Adrenal gland (tissue), 9 donors: ENCODE measurements at regions not wholly inside any gene's neighbourhood (a gene's known extent, or its start where the extent isn't known, plus 50 kb on each side); places are given as distances from the start of the nearest gene placed in this dataset.

ENCODE experiments used
- DNase-seq, 7 donors: peaks; one replicate each; pipeline ENCODE4 v3.0.0-alpha.2; 2019 to 2020
- H3K27ac ChIP-seq, 5 donors: fragments of 200-600 bp; sonication (generic) in 4 of 5; 1 replicate in 3 of 5; 2 replicates in 2 of 5; pipeline versions ENCODE4 v1.5.1 to v1.8.0; 2016 to 2020; ENCODE audit warnings: mild to moderate bottlenecking in 1 of 5
- H3K27me3 ChIP-seq: fragments of 200-600 bp; 2 replicates; pipeline ENCODE4 v1.8.0; 2021
- H3K36me3 ChIP-seq, 2 donors: fragments of 200-600 bp; replicated peaks in 1 of 2; 1 replicate in 1 of 2; 2 replicates in 1 of 2; pipeline versions ENCODE4 v1.5.1 to v1.8.0; 2018 to 2022
- H3K4me1 ChIP-seq, 2 donors: fragments of 200-600 bp; replicated peaks in 1 of 2; 1 replicate in 1 of 2; 2 replicates in 1 of 2; pipeline versions ENCODE4 v1.5.1 to v1.8.0; 2018 to 2021
- H3K4me3 ChIP-seq, 4 donors: fragments of 200-600 bp; sonication (generic) in 3 of 4; one replicate each; pipeline ENCODE4 v1.5.1; 2016 to 2018
- H3K9me3 ChIP-seq, 3 donors: fragments of 200-600 bp; sonication (generic) in 1 of 3; replicated peaks in 1 of 3; 1 replicate in 2 of 3; 2 replicates in 1 of 3; pipeline versions ENCODE4 v1.5.1 to v1.8.0; 2016 to 2021
- POLR2A ChIP-seq, 2 donors: fragments of 450-650 bp; IDR thresholded peaks; one replicate each; pipeline ENCODE4 v1.6.1; 2017; ENCODE audit warnings: antibody characterized with exemption in 2 of 2, mild to moderate bottlenecking in 2 of 2, moderate library complexity in 1 of 2
- WGBS, 4 donors: extraction: QIAGEN DNeasy Blood & Tissue Kit in 2 of 4; methylation state at CpG; one replicate each; pipeline versions ENCODE4 v1.1.5 to v1.1.7; 2013 to 2017; 5-methylcytosine and 5-hydroxymethylcytosine counted together
- intact Hi-C, 2 donors: fragments of 100-400 bp; cut with DNase I; formaldehyde crosslinking; loops; one replicate each; pipeline versions ENCODE4 v1.14.1 to v1.15.0; 2022 to 2023
- TF ChIP-seq, protein P1 (sequence below), 6 experiments: fragments of 450-650 bp in 4 of 6; fragments of 200-600 bp in 2 of 6; sonication (generic) in 1 of 6; IDR thresholded peaks; 1 replicate in 5 of 6; 2 replicates in 1 of 6; pipeline versions ENCODE4 v1.5.1 to v1.8.0; 2016 to 2021; ENCODE audit warnings: antibody characterized with exemption in 6 of 6, mild to moderate bottlenecking in 2 of 6, moderate library complexity in 1 of 6
- donor health status: healthy with polysubstance abuse.
- donor health status: Bipolar disorder and iron deficiency.
- donor health status: DM: yes; HTN: yes; CAD: no.
- donor health status: DM: no; HTN: no; CAD: no.
- donor health status: DM: no; HTN: no; CAD: no.

DNA sequence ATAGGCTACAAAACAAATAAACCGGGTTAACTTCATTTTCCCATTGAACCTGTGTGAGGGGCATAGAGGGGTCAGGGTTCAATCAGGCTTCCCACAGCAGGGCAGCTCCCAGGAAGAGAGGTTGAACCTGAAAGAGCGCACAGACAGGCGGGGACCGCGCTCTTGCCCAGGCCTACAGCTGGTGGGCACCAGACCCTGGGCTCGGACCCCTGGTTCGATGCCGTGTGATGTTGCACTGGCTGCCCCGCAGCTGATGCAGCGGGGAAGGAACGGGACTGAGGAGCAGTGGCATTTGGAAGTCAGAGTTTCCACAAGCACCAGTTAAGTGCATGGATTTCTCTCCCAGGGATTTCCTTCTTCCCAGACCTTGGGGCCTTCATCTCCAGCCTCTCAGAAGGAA lies 72.6 kb upstream of the INSIG1 start:
- intact Hi-C loops, result no loop called here
- Histone ChIP-seq H3K4me1 (no peaks in the 10 kb centered on the region), H3K27ac (no peak overlapping the region), H3K4me3 (no peak overlapping the region), H3K27me3 (peaks cover 12% of the 10 kb centered on the region), H3K36me3 (no peaks in the 10 kb centered on the region), H3K9me3 (no peaks in the 10 kb centered on the region)
- TF ChIP-seq, protein P1, sequence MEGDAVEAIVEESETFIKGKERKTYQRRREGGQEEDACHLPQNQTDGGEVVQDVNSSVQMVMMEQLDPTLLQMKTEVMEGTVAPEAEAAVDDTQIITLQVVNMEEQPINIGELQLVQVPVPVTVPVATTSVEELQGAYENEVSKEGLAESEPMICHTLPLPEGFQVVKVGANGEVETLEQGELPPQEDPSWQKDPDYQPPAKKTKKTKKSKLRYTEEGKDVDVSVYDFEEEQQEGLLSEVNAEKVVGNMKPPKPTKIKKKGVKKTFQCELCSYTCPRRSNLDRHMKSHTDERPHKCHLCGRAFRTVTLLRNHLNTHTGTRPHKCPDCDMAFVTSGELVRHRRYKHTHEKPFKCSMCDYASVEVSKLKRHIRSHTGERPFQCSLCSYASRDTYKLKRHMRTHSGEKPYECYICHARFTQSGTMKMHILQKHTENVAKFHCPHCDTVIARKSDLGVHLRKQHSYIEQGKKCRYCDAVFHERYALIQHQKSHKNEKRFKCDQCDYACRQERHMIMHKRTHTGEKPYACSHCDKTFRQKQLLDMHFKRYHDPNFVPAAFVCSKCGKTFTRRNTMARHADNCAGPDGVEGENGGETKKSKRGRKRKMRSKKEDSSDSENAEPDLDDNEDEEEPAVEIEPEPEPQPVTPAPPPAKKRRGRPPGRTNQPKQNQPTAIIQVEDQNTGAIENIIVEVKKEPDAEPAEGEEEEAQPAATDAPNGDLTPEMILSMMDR (IDR thresholded peaks at IDR 0.05), result no peak
- no peak for TF ChIP-seq POLR2A (IDR thresholded peaks at IDR 0.05)
- no peak for DNase-seq
- WGBS, 4 donors, result 83 to 85% (median 85%) methylated on average over 10 to 11 of the region's 11 CpGs

DNA sequence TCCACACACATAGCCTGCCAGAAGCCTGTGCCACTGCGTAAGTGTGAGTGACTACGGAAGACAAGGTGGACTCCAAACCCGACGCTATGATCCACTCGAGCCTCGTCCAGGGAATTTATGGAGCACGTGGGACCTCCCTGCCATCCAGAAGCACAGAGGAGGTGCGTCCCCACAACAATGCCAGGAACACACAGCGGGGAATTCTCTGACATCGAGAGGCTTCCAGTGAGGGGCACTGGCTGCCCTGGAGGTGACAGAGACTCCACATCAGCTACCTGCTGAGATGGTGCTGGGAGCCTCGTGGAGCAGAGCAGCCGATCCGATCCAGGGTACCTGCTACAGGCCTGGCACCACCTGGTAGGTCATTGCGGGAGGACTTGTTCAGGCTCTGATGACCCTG lies 72.2 kb upstream of the INSIG1 start:
- no peaks in the 10 kb centered on the region for H3K4me1 ChIP-seq
- no peak for DNase-seq
- H3K27ac ChIP-seq, result no peak overlapping the region
- H3K27me3 ChIP-seq, result peaks cover 12% of the 10 kb centered on the region
- no peaks in the 10 kb centered on the region for H3K36me3 ChIP-seq
- H3K9me3 ChIP-seq, result no peaks in the 10 kb centered on the region
- no peak overlapping the region for H3K4me3 ChIP-seq
- TF ChIP-seq, protein P1 (IDR thresholded peaks at IDR 0.05), result no peak
- no peak for TF ChIP-seq POLR2A (IDR thresholded peaks at IDR 0.05)
- intact Hi-C loops, result no loop called here
- 87 to 93% (median 90%) methylated on average over 13 to 14 of the region's 14 CpGs for WGBS, 4 donors

DNA sequence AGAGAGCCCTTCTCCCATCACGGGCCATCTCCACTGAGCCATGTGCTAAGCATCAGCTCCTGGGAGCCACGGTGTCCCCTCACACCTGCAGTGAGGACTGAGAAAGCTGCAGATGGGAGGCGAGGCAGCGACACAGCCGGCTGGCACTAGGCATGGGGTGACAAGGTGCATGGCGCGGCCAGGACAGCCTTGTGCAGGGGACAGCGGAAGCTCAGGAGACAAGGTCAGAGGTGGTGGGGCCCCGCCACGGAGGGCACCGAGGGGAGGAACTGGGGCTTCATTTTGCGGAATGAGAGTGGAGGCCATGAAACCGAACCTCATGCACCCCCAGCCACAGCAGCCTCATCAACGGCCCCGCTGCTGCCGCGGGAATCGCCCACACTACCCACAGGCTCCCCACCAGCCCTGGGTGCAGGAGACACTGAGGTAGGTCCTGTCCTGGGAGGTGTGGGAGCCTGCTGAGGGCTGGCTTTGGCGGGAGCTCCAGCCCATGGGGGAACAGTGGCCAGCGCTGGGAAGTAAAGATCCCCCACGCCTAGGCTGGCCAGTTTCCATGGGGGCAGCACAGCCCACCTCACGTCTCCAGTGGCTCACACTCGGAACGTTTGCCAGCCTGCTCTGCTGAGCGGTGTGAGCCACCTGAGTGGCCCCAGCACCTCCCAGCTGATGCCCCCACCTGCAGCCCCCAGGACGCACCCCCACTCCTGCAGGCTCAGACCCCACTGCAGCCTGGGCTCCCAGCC lies 71.2 kb upstream of the INSIG1 start:
- no peaks in the 10 kb centered on the region for H3K4me1 ChIP-seq
- H3K4me3 ChIP-seq, result no peak overlapping the region
- H3K36me3 ChIP-seq, result no peaks in the 10 kb centered on the region
- no peak overlapping the region for H3K27ac ChIP-seq
- peaks cover 12% of the 10 kb centered on the region for H3K27me3 ChIP-seq
- no peaks in the 10 kb centered on the region for H3K9me3 ChIP-seq
- no peak for DNase-seq
- WGBS, 4 donors, result 79 to 83% (median 83%) methylated on average over 21 to 26 of the region's 26 CpGs
- intact Hi-C loops, result no loop called here
- TF ChIP-seq, protein P1 (IDR thresholded peaks at IDR 0.05), result no peak
- no peak for TF ChIP-seq POLR2A (IDR thresholded peaks at IDR 0.05)

DNA sequence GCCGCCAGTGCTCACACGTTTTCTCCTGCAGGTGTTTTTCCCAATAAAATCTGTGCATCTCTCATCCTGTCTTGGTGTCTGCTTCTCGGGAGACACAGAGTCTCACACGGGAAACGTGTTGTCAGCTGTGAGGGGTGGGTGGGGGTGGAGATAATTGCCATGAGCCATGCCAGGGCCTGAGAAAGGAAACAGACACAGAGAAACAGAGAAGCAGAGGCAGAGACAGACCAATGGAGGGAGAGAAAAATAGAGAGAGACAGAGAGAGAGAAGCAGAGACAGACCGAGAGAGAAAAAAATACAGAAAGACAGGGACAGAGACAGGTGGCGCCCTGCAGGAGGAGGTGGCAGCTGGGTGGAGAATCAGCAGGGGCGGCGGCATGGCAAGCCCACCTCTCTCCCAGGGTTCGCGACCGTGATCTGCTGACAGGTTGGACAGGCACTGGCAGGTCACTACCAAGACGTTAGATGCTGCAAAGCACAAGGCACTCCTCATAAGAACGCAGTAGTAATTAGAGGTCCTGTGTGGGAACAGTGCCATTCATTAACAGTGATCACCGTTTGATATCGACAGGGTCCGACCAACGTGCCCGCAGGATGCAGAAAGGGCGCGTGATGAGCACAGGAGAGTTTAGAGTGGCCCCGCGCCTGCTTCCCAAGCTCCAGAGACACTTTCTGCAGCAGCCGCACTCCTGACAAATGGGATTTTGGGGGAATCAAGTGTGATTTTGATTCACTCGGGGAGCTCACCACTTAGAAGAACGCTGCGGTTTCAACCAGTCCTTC lies 70.5 kb upstream of the INSIG1 start:
- intact Hi-C loops, result no loop called here
- TF ChIP-seq POLR2A (IDR thresholded peaks at IDR 0.05), result no peak
- Histone ChIP-seq H3K4me1 (no peaks in the 10 kb centered on the region), H3K9me3 (no peaks in the 10 kb centered on the region), H3K27me3 (peaks cover 12% of the 10 kb centered on the region), H3K27ac (no peak overlapping the region), H3K36me3 (no peaks in the 10 kb centered on the region), H3K4me3 (no peak overlapping the region)
- 67 to 81% (median 76%) methylated on average over 18 to 27 of the region's 27 CpGs for WGBS, 4 donors
- DNase-seq, result no peak
